HG03354 (cell line): ENCODE measurements at regions not wholly inside any gene's neighbourhood (a gene's known extent, or its start where the extent isn't known, plus 50 kb on each side); places are given as distances from the start of the nearest gene placed in this dataset.
"Not testable (repeated sequence)": the region's sequence is repeated elsewhere in the genome, so short reads cannot be mapped to it uniquely, and the experiment has no call there.

Experiments
- ATAC-seq: cut with Tn5 transposase; IDR thresholded peaks from one replicate; pipeline ENCODE4 v1.9.1; 2021; ENCODE audit warnings: mild to moderate bottlenecking; ENCODE audit not compliant: unreplicated experiment, poor library complexity, severe bottlenecking

- no peak for ATAC-seq
Measured at GRCh38 chr6:88502391-88502790, 336.2 kb upstream of the CNR1 start.

DNA sequence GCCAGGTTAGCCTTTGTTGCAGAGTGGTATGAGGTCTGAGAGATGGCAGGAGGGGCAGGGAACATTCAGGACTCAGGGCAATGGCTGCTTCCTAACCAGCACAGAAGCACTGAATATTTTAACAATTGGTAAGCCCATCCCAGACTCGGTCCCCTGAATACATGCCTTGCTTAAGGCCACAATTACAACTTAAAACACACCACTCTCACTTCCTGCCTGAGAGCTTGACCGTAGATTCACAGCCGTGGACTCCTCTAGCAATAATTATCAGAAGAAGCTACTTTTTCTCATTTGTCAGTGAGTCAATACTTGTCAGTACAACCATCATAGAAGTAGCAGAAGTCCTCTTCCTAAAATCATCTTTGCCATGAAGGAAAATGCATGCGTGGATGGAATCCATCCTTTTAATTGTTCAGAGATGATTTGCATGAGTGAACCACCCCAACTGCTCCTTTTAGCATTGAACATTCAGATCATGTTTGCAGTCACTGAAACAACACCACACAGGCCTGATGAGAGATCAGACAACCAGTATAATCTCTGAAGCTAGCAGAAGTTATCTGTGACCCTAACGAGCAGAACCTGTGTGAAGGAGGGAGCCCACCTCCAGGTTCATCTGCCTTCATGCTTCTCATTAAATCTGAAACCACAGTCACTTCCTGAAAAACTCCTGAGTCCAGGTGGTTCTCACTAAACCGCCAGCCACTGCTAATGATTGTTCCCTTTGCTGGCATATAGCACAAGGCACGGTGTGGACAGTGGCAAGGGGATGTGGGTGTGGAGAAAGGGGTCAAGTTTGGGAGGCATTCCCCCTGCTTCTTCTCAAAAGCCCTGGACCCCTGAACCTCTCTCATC, 333.9 kb upstream of the CNR1 start:
- ATAC-seq = peak; percentile 73

GRCh38 chr6:88499436-88499835, 333.3 kb upstream of the CNR1 start:
- no peak for ATAC-seq

DNA sequence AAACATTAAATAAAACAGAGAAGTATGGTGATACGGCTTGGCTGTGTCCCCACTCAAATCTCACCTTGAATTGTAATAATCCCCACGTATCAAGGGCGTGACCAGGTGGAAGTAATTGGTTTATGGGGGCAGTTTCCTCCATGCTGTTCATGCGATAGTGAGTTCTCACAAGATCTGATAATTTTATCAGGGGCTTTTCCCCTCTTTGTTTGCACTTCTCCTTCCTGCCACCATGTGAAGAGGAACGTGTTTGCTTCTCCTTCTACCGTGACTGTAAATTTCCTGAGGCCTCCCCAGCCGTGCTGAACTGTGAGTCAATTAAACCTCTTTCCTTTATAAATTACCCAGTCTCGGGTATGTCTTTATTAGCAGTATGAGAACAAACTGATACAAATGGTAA, 331.3 kb upstream of the CNR1 start:
- not testable (repeated sequence) for ATAC-seq

- ATAC-seq = peak; percentile 76
Measured at GRCh38 chr6:88494401-88495140, 328.4 kb upstream of the CNR1 start.

GRCh38 chr6:88493717-88494116, 327.6 kb upstream of the CNR1 start:
- ATAC-seq = peak; percentile 42

DNA sequence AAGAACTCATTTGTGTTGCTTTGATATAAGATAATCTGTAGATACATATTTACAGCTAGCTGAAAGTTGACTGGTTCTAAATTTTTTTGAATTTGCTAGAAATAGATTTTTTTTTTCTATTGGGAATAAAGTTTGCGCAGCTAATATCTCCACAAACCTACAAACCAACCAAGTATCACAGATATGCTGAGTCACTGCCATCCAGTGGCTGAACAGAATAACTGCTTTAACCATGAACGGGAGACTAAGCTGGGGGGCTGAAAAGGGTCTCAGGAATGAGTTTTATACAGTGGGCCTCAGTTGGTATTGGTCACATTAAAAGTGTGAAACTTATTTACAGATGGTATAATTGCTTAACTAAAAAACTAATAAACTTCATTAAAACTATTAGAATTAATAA, 326.7 kb upstream of the CNR1 start:
- ATAC-seq = no peak

- ATAC-seq = no peak
Measured at GRCh38 chr6:88492241-88492640, 326.1 kb upstream of the CNR1 start.

GRCh38 chr6:88491266-88491880, 325.2 kb upstream of the CNR1 start:
- ATAC-seq = no peak

DNA sequence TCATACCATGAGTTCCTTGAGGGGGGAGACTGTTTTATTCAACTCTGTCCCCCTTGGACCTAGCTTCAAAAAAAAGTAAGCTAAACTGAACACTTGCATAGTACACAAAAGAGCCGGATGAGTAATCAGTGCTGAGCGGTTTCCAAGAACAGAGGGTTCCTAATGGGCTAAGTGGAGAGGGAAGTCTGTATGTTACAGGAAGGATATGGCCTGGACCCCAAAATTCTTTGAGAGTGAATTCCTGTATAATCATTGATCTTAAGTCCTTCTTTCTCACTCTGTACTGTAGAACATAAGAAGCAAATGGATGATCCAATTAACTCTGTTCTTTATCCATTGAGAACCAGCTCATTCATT, 324.7 kb upstream of the CNR1 start:
- no peak for ATAC-seq

DNA sequence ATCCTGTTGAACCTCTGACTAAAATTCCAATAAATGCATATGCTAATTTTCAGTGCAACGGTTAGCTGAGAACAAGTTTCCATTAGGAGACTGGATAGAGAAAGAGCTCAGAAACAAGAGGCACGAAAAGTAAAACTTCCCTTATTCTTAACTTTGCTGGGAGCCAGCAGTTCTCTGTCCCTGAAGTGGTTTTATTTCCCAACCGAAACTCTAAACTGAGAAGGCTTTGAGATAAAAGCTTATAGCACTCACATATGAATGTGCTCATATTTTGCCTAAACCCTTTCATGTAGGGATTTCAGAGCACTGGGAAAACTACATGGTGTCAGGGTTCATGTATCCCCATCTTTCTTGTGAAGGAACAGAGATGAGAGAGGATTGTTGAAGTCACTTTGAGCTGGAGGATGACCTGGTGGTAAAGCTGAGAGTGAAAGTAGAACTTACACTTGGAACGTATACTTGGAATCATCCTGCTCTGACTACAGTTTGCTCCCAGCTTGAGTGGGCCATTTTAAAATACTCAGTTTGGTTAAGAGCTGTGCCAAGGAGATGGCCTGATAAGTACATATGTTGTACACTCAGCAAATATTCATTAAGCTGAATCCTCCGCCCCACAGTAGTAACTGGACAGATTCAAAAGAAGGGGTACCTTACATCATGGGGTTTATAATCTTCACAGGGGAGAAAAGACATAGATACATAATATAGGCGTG, 324.2 kb upstream of the CNR1 start:
- ATAC-seq = no peak

- no peak for ATAC-seq
Measured at GRCh38 chr6:88483424-88483823, 317.3 kb upstream of the CNR1 start.

- no peak for ATAC-seq
Measured at GRCh38 chr6:88482465-88482864, 316.3 kb upstream of the CNR1 start.

DNA sequence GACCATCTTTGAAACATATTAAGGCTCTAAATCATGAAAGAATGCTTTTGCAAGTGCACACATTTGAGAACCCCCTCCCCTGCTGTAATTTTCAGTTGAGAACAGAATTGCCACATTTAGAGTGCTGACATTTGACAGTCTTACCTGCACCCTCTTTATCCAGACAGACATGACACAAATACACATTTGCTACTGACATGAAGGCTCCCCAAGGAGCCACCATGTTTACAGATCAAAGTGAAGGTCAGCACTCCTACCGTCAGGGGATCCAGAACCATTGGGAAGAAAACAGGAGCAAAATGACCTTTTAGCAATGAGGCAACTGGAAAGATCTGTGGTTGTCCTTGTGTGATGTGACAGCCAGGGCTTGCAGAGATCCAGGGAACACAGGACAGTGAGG, 315.4 kb upstream of the CNR1 start:
- no peak for ATAC-seq

DNA sequence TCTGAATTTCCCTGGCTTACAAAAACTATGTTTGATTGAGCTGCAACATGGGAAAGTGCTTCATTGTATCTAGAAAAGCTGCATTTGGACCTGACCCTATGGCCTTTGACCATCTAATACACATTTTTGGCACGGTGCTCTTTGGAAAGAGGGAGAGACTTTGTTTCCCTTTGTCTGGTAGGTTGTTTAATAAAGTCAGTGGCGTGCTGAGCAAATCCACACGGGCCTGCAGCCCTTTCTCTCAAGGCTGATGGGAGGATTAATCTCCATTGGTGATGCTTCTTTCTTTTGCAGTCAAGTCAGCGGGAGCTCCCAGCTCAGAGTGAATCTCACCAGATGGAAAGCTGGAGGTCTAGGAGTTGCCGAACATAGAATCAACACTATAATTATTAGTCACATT, 314.7 kb upstream of the CNR1 start:
- no peak for ATAC-seq

DNA sequence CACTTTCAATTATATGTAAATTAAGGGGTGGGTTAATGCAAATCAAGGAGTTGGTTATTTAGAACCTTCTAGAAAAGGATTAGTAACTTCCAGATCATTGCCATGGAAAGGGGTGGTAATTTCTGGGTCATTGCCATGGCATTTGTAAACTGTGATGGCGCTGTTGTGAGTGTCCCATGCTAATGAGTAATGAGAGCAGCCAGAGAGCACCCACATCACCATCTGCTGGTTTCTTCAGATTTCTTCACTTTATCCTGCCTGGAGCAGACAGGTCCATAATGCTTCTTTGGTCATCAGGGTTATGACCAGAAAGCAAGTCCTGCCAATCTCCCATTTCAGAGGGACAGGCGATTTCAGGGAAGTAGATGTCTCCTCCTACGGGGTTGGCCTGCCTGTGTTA, 311.3 kb upstream of the CNR1 start:
- no peak for ATAC-seq

- no peak for ATAC-seq
Measured at GRCh38 chr6:88476388-88476787, 310.2 kb upstream of the CNR1 start.

- ATAC-seq = no peak
Measured at GRCh38 chr6:88474720-88475119, 308.6 kb upstream of the CNR1 start.

DNA sequence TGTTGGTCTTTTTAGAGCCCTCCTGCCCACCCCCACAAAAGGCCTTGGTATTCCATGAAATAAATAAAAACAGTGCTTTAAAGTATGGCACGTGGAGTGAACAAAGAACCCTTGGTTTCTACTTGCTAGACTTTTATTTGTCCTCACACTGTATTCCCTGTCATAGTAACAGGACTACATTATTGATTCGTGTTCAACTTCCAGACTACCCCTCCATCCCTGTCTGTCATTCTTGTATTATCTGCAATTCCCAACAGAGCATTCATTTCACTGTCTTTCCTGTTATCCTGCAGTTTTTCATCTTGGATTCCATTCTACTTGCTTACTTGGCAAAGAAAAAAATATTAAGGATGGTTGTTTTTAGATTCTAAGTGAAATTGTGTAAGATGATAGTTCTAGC, 307.4 kb upstream of the CNR1 start:
- no peak for ATAC-seq

- no peak for ATAC-seq
Measured at GRCh38 chr6:88472851-88473525, 306.8 kb upstream of the CNR1 start.
